ENCODE measurements at regions not wholly inside any gene's neighbourhood (a gene's known extent, or its start where the extent isn't known, plus 50 kb on each side); places are given as distances from the start of the nearest gene placed in this dataset.
"Not testable (repeated sequence)": the region's sequence is repeated elsewhere in the genome, so short reads cannot be mapped to it uniquely, and the experiment has no call there.

- H2AFZ ChIP-seq: no peak overlapping the region
- no peak for TF ChIP-seq CTCF (conservative IDR thresholded peaks at IDR 0.05)
- TF ChIP-seq EZH2 (IDR thresholded peaks at IDR 0.05; ENCODE audit: low read depth): no peak
- H3K36me3 ChIP-seq (ENCODE audit: low read depth): no peaks in the 10 kb centered on the region
- POLR2A ChIA-PET (ENCODE audit: unreplicated experiment): no interaction called here
- no peaks in the 10 kb centered on the region for H3K9me2 ChIP-seq (ENCODE audit: insufficient read depth)
- intact Hi-C loops (cut with micrococcal nuclease; ENCODE audit: unreplicated experiment): no loop called here
- H3K4me3 ChIP-seq: no peak overlapping the region
- no peaks in the 10 kb centered on the region for H3K4me1 ChIP-seq (replicated peaks; ENCODE audit: insufficient read depth)
- H3K27ac ChIP-seq: no peak overlapping the region
- no peaks in the 10 kb centered on the region for H3K27me3 ChIP-seq (ENCODE audit: insufficient read depth, low read depth)
- H3K79me2 ChIP-seq (ENCODE audit: low read depth): no peaks in the 10 kb centered on the region
- no TSS peak for BruUV-seq (replicated peaks)
- H3K9me3 ChIP-seq (ENCODE audit: insufficient read depth, low read depth): peaks cover 40% of the 10 kb centered on the region
- H3F3A ChIP-seq (ENCODE audit: insufficient read depth, low read depth): no peaks in the 10 kb centered on the region
- CTCF ChIA-PET: no interaction called here
- DNase-seq: no peak
- no peaks in the 10 kb centered on the region for H4K20me1 ChIP-seq (ENCODE audit: insufficient read depth)
- no peak overlapping the region for H3K4me2 ChIP-seq
Measured at GRCh38 chr7:56447864-56448693, 331.9 kb upstream of the NUPR2 start.

GRCh38 chr7:56420528-56420927 lies 304.3 kb upstream of the NUPR2 start:
- H3K9me3 ChIP-seq (ENCODE audit: insufficient read depth, low read depth); BruUV-seq (replicated peaks); H3F3A ChIP-seq (ENCODE audit: insufficient read depth, low read depth); H3K79me2 ChIP-seq (ENCODE audit: low read depth); POLR2A ChIA-PET (ENCODE audit: unreplicated experiment); DNase-seq; H4K20me1 ChIP-seq (ENCODE audit: insufficient read depth); H3K27ac ChIP-seq; H3K36me3 ChIP-seq (ENCODE audit: low read depth); H3K4me3 ChIP-seq; H3K4me1 ChIP-seq (replicated peaks; ENCODE audit: insufficient read depth); CTCF ChIA-PET; H3K4me2 ChIP-seq; H3K27me3 ChIP-seq (ENCODE audit: insufficient read depth, low read depth); H3K9me2 ChIP-seq (ENCODE audit: insufficient read depth); H2AFZ ChIP-seq; intact Hi-C loops (cut with micrococcal nuclease; ENCODE audit: unreplicated experiment): not testable (repeated sequence)

GRCh38 chr7:56375173-56375572 lies 259.0 kb upstream of the NUPR2 start:
- Histone ChIP-seq H3K4me2 (no peak overlapping the region), H3K4me1 (replicated peaks; ENCODE audit: insufficient read depth) (no peaks in the 10 kb centered on the region), H3K9me2 (ENCODE audit: insufficient read depth) (no peaks in the 10 kb centered on the region), H3K27ac (no peak overlapping the region), H3K36me3 (ENCODE audit: low read depth) (no peaks in the 10 kb centered on the region), H3F3A (ENCODE audit: insufficient read depth, low read depth) (no peaks in the 10 kb centered on the region), H3K27me3 (ENCODE audit: insufficient read depth, low read depth) (no peaks in the 10 kb centered on the region), H3K9me3 (ENCODE audit: insufficient read depth, low read depth) (no peaks in the 10 kb centered on the region), H3K4me3 (no peak overlapping the region), H4K20me1 (ENCODE audit: insufficient read depth) (no peaks in the 10 kb centered on the region), H2AFZ (no peak overlapping the region), H3K79me2 (ENCODE audit: low read depth) (no peaks in the 10 kb centered on the region)
- ChIA-PET CTCF (no interaction called here), POLR2A (ENCODE audit: unreplicated experiment) (no interaction called here)
- no peak for TF ChIP-seq CTCF (conservative IDR thresholded peaks at IDR 0.05)
- no peak for TF ChIP-seq EZH2 (IDR thresholded peaks at IDR 0.05; ENCODE audit: low read depth)
- no peak for DNase-seq
- intact Hi-C loops (cut with micrococcal nuclease; ENCODE audit: unreplicated experiment): no loop called here
- BruUV-seq (replicated peaks): no TSS peak

- H3K27me3 ChIP-seq (ENCODE audit: insufficient read depth, low read depth); H3K36me3 ChIP-seq (ENCODE audit: low read depth): not testable (repeated sequence)
Measured at GRCh38 chr7:56374666-56375065, 258.4 kb upstream of the NUPR2 start.

More at GRCh38 chr7:56374666-56375065, 258.4 kb upstream of the NUPR2 start:
- intact Hi-C loops (cut with micrococcal nuclease; ENCODE audit: unreplicated experiment); H3K9me3 ChIP-seq (ENCODE audit: insufficient read depth, low read depth); H4K20me1 ChIP-seq (ENCODE audit: insufficient read depth); H3K9me2 ChIP-seq (ENCODE audit: insufficient read depth); H3F3A ChIP-seq (ENCODE audit: insufficient read depth, low read depth); H3K4me3 ChIP-seq; H2AFZ ChIP-seq; DNase-seq; BruUV-seq (replicated peaks); H3K4me2 ChIP-seq; POLR2A ChIA-PET (ENCODE audit: unreplicated experiment); H3K79me2 ChIP-seq (ENCODE audit: low read depth); CTCF ChIA-PET; H3K27ac ChIP-seq; H3K4me1 ChIP-seq (replicated peaks; ENCODE audit: insufficient read depth): not testable (repeated sequence)

All from PC-9 (cell line).